ENCODE measurements at regions not wholly inside any gene's neighbourhood (a gene's known extent, or its start where the extent isn't known, plus 50 kb on each side); places are given as distances from the start of the nearest gene placed in this dataset.

DNA sequence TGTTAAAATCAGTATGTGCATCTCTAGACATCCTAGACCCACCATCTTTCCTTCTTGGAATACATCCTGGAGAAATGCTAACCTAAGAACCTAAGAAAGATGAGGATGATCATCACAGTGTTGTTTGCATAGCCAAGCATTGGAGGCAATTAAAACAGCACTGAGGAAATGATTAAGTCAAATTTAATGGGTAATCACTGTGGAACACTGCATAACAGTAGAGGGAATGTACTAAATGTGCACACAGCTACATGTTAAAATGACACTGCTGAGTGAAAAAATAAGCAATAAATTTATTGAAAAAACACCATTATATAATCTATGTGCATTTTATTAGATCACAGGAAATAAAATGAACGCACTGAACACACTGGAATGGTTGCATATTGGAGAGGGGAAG is 987.1 kb upstream of the SEL1L start:
- no peak for DNase-seq (ENCODE audit: extremely low spot score)
- POLR2A ChIA-PET: no interaction called here
- CTCF ChIA-PET: no interaction called here
- TF ChIP-seq ZNF384 (IDR thresholded peaks at IDR 0.05) (no peak), NFRKB (IDR thresholded peaks at IDR 0.05) (no peak), ELF4 (IDR thresholded peaks at IDR 0.05) (no peak), SP1 (IDR thresholded peaks at IDR 0.05) (no peak)

DNA sequence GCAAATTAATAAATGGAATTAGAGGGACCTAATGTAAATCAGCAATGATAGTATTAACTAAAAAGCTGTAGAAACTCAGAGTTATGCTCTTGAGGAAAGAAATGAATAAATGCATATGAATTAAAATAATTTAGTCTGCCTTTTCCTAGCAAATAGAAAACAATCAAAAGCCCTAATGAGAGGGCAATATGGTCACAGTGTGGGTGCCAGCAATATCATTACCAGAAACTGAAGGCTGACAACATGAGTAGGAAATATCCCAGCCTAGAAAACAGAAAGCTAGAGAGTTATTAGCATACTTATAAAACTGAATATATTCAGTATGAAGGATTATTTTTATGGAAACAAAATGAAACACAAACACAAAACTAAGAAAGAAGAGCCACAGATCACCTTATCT is 987.5 kb upstream of the SEL1L start:
- ChIA-PET CTCF (no interaction called here), POLR2A (no interaction called here)
- no peak for DNase-seq (ENCODE audit: extremely low spot score)
- TF ChIP-seq ARNT (IDR thresholded peaks at IDR 0.05) (no peak), SUZ12 (IDR thresholded peaks at IDR 0.05) (no peak), SP1 (IDR thresholded peaks at IDR 0.05) (no peak), TARDBP (IDR thresholded peaks at IDR 0.05) (no peak), ELF4 (IDR thresholded peaks at IDR 0.05) (no peak), BHLHE40 (IDR thresholded peaks at IDR 0.05; ENCODE audit: borderline replicate concordance) (no peak), CTBP1 (IDR thresholded peaks at IDR 0.05; ENCODE audit: borderline replicate concordance) (no peak), L3MBTL2 (conservative IDR thresholded peaks at IDR 0.05) (no peak)
- TF ChIP-seq, protein P1, sequence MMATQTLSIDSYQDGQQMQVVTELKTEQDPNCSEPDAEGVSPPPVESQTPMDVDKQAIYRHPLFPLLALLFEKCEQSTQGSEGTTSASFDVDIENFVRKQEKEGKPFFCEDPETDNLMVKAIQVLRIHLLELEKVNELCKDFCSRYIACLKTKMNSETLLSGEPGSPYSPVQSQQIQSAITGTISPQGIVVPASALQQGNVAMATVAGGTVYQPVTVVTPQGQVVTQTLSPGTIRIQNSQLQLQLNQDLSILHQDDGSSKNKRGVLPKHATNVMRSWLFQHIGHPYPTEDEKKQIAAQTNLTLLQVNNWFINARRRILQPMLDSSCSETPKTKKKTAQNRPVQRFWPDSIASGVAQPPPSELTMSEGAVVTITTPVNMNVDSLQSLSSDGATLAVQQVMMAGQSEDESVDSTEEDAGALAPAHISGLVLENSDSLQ (IDR thresholded peaks at IDR 0.05): no peak

- CTCF ChIA-PET: no interaction called here
- TF ChIP-seq CTBP1 (IDR thresholded peaks at IDR 0.05; ENCODE audit: borderline replicate concordance) (no peak), ZNF384 (IDR thresholded peaks at IDR 0.05) (no peak), FOXA1 (IDR thresholded peaks at IDR 0.05) (no peak)
- TF ChIP-seq, protein P1 (IDR thresholded peaks at IDR 0.05): no peak
- no peak for DNase-seq (ENCODE audit: extremely low spot score)
- POLR2A ChIA-PET: no interaction called here
These were observed 994.4 kb upstream of the SEL1L start for GRCh38 chr14:82528016-82528415.

- no peak for DNase-seq (ENCODE audit: extremely low spot score)
- CTCF ChIA-PET: no interaction called here
- POLR2A ChIA-PET: no interaction called here
- TF ChIP-seq L3MBTL2 (conservative IDR thresholded peaks at IDR 0.05): no peak
- no peak for TF ChIP-seq SUZ12 (IDR thresholded peaks at IDR 0.05)
- TF ChIP-seq LEF1 (IDR thresholded peaks at IDR 0.05; ENCODE audit: borderline replicate concordance): no peak
- TF ChIP-seq FOXK2 (IDR thresholded peaks at IDR 0.05): no peak
- no peak for TF ChIP-seq FOXA1 (IDR thresholded peaks at IDR 0.05)
- no peak for TF ChIP-seq ARNT (IDR thresholded peaks at IDR 0.05)
These were observed 999.7 kb upstream of the SEL1L start for GRCh38 chr14:82533351-82533750.

DNA sequence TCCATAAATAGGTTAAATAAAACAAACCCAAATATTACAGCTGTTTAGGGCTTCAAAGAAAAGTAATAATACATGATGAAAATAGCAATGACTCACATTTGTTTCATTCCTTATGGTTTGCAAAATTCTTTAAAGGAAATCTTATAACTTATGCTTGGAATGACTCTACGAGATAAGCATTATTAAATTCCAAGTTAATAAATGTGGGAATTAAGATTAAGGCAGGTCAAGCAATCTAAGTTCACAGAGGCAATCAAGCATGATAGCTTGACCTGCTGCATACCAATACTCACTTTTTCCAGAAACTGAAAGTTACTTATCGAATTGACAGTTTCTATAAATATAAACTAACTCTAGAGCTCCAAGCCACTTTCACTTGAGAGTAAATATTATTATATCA is 1002.9 kb upstream of the SEL1L start:
- CTCF ChIA-PET: no interaction called here
- TF ChIP-seq NFRKB (IDR thresholded peaks at IDR 0.05) (no peak), HDGF (IDR thresholded peaks at IDR 0.05; ENCODE audit: borderline replicate concordance) (no peak)
- POLR2A ChIA-PET: no interaction called here
- no peak for DNase-seq (ENCODE audit: extremely low spot score)

DNA sequence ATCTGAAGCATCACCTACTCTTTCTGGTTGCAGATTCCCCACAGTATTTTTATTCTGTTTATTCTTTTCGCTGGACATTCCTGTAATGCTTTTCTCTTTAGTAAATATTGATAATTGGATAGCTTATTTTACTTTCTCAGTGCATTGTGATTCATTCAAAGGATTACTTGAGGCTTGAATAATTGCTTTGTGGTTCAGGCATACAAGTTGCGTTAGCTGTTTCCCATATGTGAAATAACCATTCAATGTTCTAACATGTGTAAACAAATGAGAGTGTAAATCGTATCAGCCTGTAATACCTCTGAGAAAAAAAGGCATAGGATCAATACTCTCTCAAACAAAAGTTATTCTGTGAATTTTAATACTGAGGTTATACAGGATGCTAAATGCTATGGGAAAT is 1004.2 kb upstream of the SEL1L start:
- TF ChIP-seq ZNF384 (IDR thresholded peaks at IDR 0.05): no peak
- TF ChIP-seq CTBP1 (IDR thresholded peaks at IDR 0.05; ENCODE audit: borderline replicate concordance): no peak
- TF ChIP-seq, protein P1 (IDR thresholded peaks at IDR 0.05): no peak
- no peak for TF ChIP-seq ELF4 (IDR thresholded peaks at IDR 0.05)
- no peak for TF ChIP-seq FOXK2 (IDR thresholded peaks at IDR 0.05)
- no peak for TF ChIP-seq ARNT (IDR thresholded peaks at IDR 0.05)
- TF ChIP-seq FOXA1 (IDR thresholded peaks at IDR 0.05): no peak
- TF ChIP-seq FOXM1 (IDR thresholded peaks at IDR 0.05; ENCODE audit: borderline replicate concordance): no peak
- ChIA-PET POLR2A (no interaction called here), CTCF (no interaction called here)
- no peak for DNase-seq (ENCODE audit: extremely low spot score)

DNA sequence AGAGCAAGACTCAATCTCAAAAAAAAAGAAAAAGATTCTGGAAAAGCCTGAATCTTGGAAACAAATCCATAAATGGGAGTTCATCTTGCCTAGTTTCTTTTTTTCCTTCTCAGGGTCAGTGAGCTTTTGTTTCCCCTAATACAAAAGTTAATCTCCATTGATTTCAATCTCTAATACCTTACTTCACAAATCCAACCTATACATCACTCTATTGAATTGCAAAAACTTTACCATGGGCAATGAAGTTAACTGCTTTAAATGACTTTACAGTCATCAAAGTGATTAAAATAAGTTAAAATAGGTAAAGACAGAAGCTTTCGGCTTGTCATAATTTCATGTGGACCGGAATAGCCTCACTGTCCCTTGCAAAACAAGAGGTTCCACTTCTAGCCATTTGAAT is 1012.7 kb upstream of the SEL1L start:
- no peak for TF ChIP-seq TARDBP (IDR thresholded peaks at IDR 0.05)
- TF ChIP-seq FOXA1 (IDR thresholded peaks at IDR 0.05): no peak
- no peak for TF ChIP-seq LEF1 (IDR thresholded peaks at IDR 0.05; ENCODE audit: borderline replicate concordance)
- TF ChIP-seq NFRKB (IDR thresholded peaks at IDR 0.05): no peak
- TF ChIP-seq FOXK2 (IDR thresholded peaks at IDR 0.05): no peak
- no peak for TF ChIP-seq ZNF384 (IDR thresholded peaks at IDR 0.05)
- TF ChIP-seq BHLHE40 (IDR thresholded peaks at IDR 0.05; ENCODE audit: borderline replicate concordance): no peak
- DNase-seq (ENCODE audit: extremely low spot score): no peak
- POLR2A ChIA-PET: interaction anchor here (0.6 kb wide), 1 partner anchor 1488 kb away, joined by 3 read pairs; no protein-coding TSS in a partner anchor
- CTCF ChIA-PET: no interaction called here

- DNase-seq (ENCODE audit: extremely low spot score): no peak
- TF ChIP-seq FOXM1 (IDR thresholded peaks at IDR 0.05; ENCODE audit: borderline replicate concordance) (no peak), FOXK2 (IDR thresholded peaks at IDR 0.05) (no peak), ZNF384 (IDR thresholded peaks at IDR 0.05) (no peak), TARDBP (IDR thresholded peaks at IDR 0.05) (no peak), L3MBTL2 (conservative IDR thresholded peaks at IDR 0.05) (no peak), CTBP1 (IDR thresholded peaks at IDR 0.05; ENCODE audit: borderline replicate concordance) (no peak), SUZ12 (IDR thresholded peaks at IDR 0.05) (no peak), ARNT (IDR thresholded peaks at IDR 0.05) (no peak), ELF4 (IDR thresholded peaks at IDR 0.05) (no peak), HDGF (IDR thresholded peaks at IDR 0.05; ENCODE audit: borderline replicate concordance) (no peak), LEF1 (IDR thresholded peaks at IDR 0.05; ENCODE audit: borderline replicate concordance) (no peak), SP1 (IDR thresholded peaks at IDR 0.05) (no peak), BHLHE40 (IDR thresholded peaks at IDR 0.05; ENCODE audit: borderline replicate concordance) (no peak)
- TF ChIP-seq, protein P1 (IDR thresholded peaks at IDR 0.05): no peak
- POLR2A ChIA-PET: no interaction called here
- CTCF ChIA-PET: no interaction called here
These were observed 1015.8 kb upstream of the SEL1L start for GRCh38 chr14:82549306-82549990.
